Suprapubic skin (tissue), 4 donors: ENCODE measurements at regions not wholly inside any gene's neighbourhood (a gene's known extent, or its start where the extent isn't known, plus 50 kb on each side); places are given as distances from the start of the nearest gene placed in this dataset.

Experiments used
- DNase-seq, 2 donors: peaks; one replicate each; pipeline ENCODE4 v3.0.0-alpha.2; 2019; ENCODE audit warnings: low spot score in 2 of 2
- H3K27ac ChIP-seq: fragments of 200-600 bp; sonication (generic); one replicate; pipeline ENCODE4 v1.5.1; 2019
- H3K27me3 ChIP-seq: fragments of 200-600 bp; sonication (generic); one replicate; pipeline ENCODE4 v1.5.1; 2019
- H3K36me3 ChIP-seq: fragments of 200-600 bp; sonication (generic); one replicate; pipeline ENCODE4 v1.5.1; 2019
- H3K4me1 ChIP-seq: fragments of 200-600 bp; sonication (generic); one replicate; pipeline ENCODE4 v1.5.1; 2019
- H3K4me3 ChIP-seq: fragments of 200-600 bp; sonication (generic); one replicate; pipeline ENCODE4 v1.5.1; 2019; ENCODE audit warnings: mild to moderate bottlenecking
- H3K9me3 ChIP-seq: fragments of 200-600 bp; sonication (generic); one replicate; pipeline ENCODE4 v1.5.1; 2019
- EP300 ChIP-seq: sonication (generic); formaldehyde crosslinking; IDR thresholded peaks from one replicate; pipeline ENCODE4 v1.6.1; 2017; ENCODE audit warnings: antibody characterized with exemption
- POLR2A ChIP-seq, 2 donors: fragments of 450-650 bp; IDR thresholded peaks; one replicate each; pipeline ENCODE4 v1.6.1; 2017; ENCODE audit warnings: antibody characterized with exemption in 2 of 2, mild to moderate bottlenecking in 2 of 2, moderate library complexity in 2 of 2
- POLR2AphosphoS5 ChIP-seq, 3 donors: sonication (generic); formaldehyde crosslinking; IDR thresholded peaks; one replicate each; pipeline ENCODE4 v1.6.1; 2017; ENCODE audit warnings: antibody characterized with exemption in 3 of 3
- WGBS: methylation state at CpG from one replicate; pipeline ENCODE4 v1.1.5; 2018; 5-methylcytosine and 5-hydroxymethylcytosine counted together
- TF ChIP-seq, protein P1 (sequence below), 2 donors: fragments of 200-600 bp in 1 of 2; fragments of 450-650 bp in 1 of 2; sonication (generic) in 1 of 2; IDR thresholded peaks; one replicate each; pipeline ENCODE4 v1.5.1; 2016 to 2019; ENCODE audit warnings: antibody characterized with exemption in 2 of 2, mild to moderate bottlenecking in 1 of 2, moderate library complexity in 1 of 2

DNA sequence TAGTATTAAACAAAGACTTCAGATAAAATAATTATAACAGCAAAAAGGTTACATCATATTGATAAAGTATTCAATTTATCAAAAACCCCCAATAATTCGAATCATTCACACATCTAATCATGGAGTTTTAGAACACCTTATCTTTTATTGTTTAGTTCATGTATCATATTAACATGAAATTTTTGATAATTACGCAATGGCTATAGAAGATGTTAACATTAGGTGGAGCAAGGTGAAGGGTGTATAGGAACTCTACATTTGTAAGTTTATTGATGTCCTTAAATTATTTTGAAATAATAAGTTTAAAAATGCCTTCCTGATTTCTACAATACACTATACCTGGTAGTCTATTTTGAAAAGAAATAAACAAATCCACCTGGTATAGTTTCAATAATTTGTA, 696.5 kb upstream of the BCHE start:
- WGBS, result 86% methylated on average over 2 of the region's 2 CpGs
- DNase-seq, result no peak
- Histone ChIP-seq H3K4me3 (no peak overlapping the region), H3K9me3 (no peaks in the 10 kb centered on the region), H3K36me3 (no peaks in the 10 kb centered on the region), H3K27ac (no peak overlapping the region), H3K4me1 (no peaks in the 10 kb centered on the region), H3K27me3 (no peaks in the 10 kb centered on the region)
- no peak for TF ChIP-seq EP300
- no peak for TF ChIP-seq POLR2A (IDR thresholded peaks at IDR 0.05)
- TF ChIP-seq, protein P1, sequence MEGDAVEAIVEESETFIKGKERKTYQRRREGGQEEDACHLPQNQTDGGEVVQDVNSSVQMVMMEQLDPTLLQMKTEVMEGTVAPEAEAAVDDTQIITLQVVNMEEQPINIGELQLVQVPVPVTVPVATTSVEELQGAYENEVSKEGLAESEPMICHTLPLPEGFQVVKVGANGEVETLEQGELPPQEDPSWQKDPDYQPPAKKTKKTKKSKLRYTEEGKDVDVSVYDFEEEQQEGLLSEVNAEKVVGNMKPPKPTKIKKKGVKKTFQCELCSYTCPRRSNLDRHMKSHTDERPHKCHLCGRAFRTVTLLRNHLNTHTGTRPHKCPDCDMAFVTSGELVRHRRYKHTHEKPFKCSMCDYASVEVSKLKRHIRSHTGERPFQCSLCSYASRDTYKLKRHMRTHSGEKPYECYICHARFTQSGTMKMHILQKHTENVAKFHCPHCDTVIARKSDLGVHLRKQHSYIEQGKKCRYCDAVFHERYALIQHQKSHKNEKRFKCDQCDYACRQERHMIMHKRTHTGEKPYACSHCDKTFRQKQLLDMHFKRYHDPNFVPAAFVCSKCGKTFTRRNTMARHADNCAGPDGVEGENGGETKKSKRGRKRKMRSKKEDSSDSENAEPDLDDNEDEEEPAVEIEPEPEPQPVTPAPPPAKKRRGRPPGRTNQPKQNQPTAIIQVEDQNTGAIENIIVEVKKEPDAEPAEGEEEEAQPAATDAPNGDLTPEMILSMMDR (IDR thresholded peaks at IDR 0.05), result no peak
- TF ChIP-seq POLR2AphosphoS5 (IDR thresholded peaks at IDR 0.05), result no peak

DNA sequence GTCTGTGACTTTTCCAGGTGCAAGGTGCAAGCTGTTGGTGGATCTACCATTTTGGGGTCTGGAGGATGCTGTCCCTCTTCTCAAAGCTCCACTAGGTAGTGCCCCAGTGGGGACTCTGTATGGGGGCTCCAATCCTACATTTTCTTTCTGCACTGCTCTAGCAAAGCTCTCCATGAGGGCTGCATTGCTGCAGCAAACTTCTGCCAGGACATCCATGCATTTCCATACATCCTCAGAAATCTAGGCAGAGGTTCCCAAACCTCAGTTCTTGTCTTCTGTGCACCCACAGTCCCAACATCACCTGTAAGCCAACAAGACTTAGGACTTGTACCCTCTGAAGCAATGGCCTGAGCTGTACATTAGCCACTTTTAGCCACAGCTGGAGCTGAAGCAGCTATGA, 694.5 kb upstream of the BCHE start:
- DNase-seq, result no peak
- no peak for TF ChIP-seq POLR2A (IDR thresholded peaks at IDR 0.05)
- TF ChIP-seq EP300, result no peak
- no peak for TF ChIP-seq POLR2AphosphoS5 (IDR thresholded peaks at IDR 0.05)
- TF ChIP-seq, protein P1 (IDR thresholded peaks at IDR 0.05), result no peak
- Histone ChIP-seq H3K27me3 (no peaks in the 10 kb centered on the region), H3K4me1 (no peaks in the 10 kb centered on the region), H3K36me3 (no peaks in the 10 kb centered on the region), H3K27ac (no peak overlapping the region), H3K9me3 (no peaks in the 10 kb centered on the region), H3K4me3 (no peak overlapping the region)

DNA sequence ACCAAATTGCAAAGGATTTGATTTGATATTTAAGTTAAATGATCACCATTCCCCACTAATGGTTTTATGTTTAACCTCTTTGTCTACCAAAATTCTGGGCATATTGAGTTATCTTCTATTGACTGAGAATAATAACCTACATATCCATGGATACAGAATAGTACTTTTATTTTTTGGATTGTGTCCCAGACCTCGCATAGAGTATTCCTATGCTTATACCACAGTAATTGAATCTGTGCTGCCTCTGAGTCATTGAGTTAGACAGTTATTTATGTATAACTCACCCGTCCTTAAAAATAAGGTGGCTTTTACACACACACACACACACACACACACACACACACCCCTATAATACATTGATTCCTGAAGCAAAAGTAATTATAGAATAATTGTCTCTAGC, 690.1 kb upstream of the BCHE start:
- no peaks in the 10 kb centered on the region for H3K9me3 ChIP-seq
- no peak for TF ChIP-seq EP300
- no peak for TF ChIP-seq POLR2A (IDR thresholded peaks at IDR 0.05)
- no peak for TF ChIP-seq POLR2AphosphoS5 (IDR thresholded peaks at IDR 0.05)
- TF ChIP-seq, protein P1 (IDR thresholded peaks at IDR 0.05), result no peak
- H3K27me3 ChIP-seq, result no peaks in the 10 kb centered on the region
- 36% methylated on average over 2 of the region's 2 CpGs for WGBS
- no peaks in the 10 kb centered on the region for H3K36me3 ChIP-seq
- no peak overlapping the region for H3K27ac ChIP-seq
- no peaks in the 10 kb centered on the region for H3K4me1 ChIP-seq
- DNase-seq, result no peak
- no peak overlapping the region for H3K4me3 ChIP-seq

DNA sequence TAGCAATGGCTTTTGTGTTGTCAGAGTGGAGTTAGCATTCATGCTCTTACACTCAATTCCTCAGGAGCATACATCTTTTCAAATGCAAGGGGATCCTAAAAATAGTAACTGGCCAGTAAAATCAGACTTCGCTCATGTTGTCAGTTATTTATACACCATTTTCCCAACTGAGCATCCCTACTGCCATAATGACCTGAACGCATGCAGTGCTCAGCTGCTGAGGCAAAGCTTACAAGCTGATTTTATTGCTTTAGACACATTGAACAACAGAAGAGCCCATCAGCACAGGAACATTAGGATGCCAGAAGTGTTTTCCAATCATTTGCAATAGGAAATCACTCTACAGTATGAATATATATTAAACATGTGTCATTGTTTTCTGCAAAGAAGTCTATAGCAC, 689.7 kb upstream of the BCHE start:
- TF ChIP-seq, protein P1 (IDR thresholded peaks at IDR 0.05), result no peak
- no peak for TF ChIP-seq POLR2AphosphoS5 (IDR thresholded peaks at IDR 0.05)
- DNase-seq, result no peak
- Histone ChIP-seq H3K36me3 (no peaks in the 10 kb centered on the region), H3K9me3 (no peaks in the 10 kb centered on the region), H3K27me3 (no peaks in the 10 kb centered on the region), H3K4me3 (no peak overlapping the region), H3K4me1 (no peaks in the 10 kb centered on the region), H3K27ac (no peak overlapping the region)
- 68% methylated on average over 2 of the region's 2 CpGs for WGBS

DNA sequence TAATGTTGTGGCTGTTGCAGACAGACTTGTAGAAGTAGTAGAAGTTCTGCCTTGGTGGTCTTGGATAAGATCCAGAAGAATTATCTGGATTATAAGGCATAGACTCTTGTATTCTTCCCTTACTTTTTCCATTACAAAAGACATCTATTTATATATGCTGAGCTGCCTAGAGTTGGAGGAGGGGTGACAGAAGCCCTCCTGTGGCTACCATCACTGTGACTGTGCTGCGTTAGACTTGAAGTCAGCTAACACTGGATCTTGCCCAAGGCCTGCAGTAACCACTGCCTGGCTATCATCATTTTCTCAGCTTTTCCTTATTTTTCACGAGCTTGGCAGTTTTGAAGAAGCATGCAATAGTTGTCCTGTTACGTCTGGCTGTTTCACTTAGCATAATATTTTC, 684.8 kb upstream of the BCHE start:
- 65% methylated on average over 3 of the region's 3 CpGs for WGBS
- no peaks in the 10 kb centered on the region for H3K36me3 ChIP-seq
- no peak overlapping the region for H3K27ac ChIP-seq

More for the DNA sequence above, 684.8 kb upstream of the BCHE start:
- TF ChIP-seq POLR2AphosphoS5 (IDR thresholded peaks at IDR 0.05) (no peak), EP300 (no peak), POLR2A (IDR thresholded peaks at IDR 0.05) (no peak)
- TF ChIP-seq, protein P1 (IDR thresholded peaks at IDR 0.05), result no peak
- H3K9me3 ChIP-seq, result no peaks in the 10 kb centered on the region
- DNase-seq, result no peak
- no peaks in the 10 kb centered on the region for H3K4me1 ChIP-seq
- H3K27me3 ChIP-seq, result no peaks in the 10 kb centered on the region
- no peak overlapping the region for H3K4me3 ChIP-seq
